DMS114 treated with DMSO at 0.1 percent for 48 hours (cell line): ENCODE measurements at regions not wholly inside any gene's neighbourhood (a gene's known extent, or its start where the extent isn't known, plus 50 kb on each side); places are given as distances from the start of the nearest gene placed in this dataset.

Experiments
- DNase-seq: peaks from one replicate; lab custom pipeline; 2025; ENCODE audit not compliant: unreplicated experiment; lab: John Stamatoyannopoulos, UW

DNA sequence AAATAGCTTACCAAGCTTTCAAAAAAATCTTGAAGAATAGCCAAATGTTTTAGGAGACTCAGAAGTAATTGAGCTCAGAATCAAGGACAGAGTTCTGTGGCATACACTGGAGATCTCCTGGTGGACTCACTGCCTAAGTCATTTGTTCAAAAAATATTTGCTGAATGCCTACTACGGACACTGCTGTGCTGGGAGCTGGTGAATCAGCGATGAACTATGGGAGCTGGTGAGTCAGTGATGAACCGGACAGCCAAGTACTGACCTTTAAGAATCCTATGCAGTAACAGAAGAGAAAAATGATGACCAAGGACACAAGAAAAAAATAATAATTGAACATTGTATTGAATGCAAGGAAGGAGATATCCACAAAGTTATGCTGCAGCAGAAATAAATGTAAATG, 717.9 kb upstream of the CXADR start:
- no peak for DNase-seq

DNA sequence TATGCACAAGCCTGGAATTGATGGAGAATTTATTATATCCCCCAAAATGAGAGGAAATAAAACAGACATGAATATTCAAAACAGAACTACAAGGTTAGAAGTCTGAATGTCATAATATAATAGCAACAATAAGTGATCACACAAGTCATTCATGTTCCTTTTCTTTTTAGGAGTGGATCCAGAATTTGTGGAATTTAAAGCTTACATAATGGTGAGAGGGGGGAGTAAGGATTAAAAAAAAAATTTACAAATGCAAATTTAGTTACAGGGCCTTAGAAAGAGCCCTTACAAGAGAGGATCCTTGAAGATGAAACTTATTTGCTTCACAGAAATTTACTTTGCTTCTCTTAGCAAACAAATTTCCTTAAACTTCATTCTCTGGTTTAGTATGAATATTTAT, 716.1 kb upstream of the CXADR start:
- DNase-seq = no peak

DNA sequence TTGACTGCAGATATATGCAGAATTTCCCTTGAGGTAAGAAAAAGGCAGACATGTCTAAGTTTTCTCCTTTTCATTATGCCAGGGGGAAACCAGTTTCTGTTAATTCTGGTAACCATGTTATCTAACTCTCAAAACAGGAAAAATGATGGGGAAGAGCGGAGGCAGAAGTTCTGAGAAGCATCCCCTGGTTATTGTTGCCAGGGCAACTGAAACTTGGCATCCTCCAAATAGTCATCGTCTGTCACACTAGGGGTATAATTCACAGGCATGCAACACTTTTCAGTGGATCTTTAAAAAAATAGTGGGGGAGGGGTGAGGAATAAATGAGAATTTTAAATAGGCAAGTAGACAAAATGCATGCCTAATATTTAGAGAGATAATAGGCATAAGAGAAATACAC, 715.3 kb upstream of the CXADR start:
- DNase-seq = no peak

DNA sequence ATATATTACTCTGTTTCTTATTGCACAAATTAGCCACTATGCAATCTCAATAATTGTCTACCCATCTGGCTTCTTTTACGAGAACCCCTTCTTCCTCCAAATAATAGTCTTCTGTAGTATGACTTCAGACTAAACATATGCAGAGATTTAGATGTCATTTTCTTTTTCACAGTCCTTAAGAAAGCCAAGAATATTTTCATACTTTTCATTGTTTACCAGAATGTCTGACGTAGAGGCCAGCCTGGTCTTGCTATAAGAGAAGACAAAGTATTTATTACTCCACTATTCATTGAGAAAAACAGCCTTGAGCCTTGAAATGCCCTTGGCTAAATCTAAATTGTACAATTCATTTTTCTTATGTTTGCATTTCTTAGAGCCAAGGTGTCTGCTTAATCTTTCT, 714.9 kb upstream of the CXADR start:
- DNase-seq = no peak

DNA sequence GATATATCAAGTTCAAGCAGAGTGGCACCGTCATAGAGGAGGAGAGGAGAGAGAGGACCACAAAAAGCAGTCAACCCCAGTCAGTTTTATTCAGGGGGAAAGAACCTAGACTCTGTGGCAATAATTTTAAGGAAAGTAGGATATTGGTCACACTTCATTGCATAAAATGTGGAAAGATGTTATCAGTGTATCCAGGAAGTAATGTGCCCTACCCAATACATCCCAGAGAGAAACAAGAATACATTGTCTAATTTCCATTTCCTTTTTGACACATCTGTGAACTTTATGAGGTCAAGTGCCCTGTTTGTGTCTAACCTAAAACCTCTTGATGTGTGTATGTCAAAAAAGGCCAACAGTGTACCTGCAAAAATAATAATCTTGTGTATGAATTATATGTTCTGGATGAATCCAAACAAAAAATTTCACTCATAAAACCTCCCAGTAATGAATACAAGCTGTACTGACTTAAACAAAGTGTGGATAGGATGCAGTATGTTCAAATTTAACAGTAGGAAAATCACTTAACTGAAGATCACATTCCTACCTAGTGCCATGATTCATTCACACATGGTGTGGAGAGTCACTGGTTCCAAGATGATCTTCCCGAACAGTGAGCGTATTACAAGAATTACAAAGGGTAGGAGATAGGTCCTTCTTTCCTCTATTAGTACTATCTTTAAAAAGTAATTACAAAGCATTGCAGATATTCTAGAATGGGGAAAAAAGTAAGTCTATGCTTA, 712.1 kb upstream of the CXADR start:
- DNase-seq = no peak

DNA sequence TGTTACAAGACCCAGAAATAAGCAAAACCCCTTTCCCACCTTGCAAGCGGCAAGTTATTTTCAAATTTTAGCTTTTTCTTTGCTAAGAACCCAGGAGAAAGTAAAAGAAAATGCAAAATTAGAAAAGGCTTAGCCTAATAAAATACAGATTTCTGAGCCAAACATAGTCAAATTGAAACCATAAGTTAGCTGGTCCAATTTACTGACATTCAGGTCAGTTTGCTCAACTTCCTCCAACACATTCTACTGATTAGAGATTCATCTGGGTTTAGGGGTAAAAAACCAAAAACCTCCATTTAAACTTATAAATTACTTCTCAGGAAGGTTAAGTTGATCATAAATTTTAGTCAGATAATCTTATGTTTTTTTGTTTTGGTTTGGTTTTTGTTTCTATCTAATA, 701.8 kb upstream of the CXADR start:
- no peak for DNase-seq

DNA sequence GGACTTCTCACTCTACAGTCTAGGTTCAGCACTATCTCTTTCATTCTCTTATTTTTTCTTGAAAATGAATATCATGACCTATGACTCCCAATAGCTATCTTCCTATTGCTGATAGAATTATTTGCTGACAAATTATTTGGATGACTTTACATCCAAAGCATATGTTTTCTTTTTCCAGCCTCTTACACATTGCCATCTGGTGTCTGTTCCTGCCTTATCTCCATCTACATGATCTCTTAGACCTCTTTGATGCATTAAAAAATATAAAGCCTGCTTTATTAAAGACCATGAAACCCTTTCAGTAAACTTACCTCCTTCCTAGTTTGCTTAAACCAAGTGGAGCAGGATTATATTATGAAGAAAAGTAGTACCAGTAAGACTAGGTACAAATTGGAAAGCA, 700.9 kb upstream of the CXADR start:
- DNase-seq = no peak

DNA sequence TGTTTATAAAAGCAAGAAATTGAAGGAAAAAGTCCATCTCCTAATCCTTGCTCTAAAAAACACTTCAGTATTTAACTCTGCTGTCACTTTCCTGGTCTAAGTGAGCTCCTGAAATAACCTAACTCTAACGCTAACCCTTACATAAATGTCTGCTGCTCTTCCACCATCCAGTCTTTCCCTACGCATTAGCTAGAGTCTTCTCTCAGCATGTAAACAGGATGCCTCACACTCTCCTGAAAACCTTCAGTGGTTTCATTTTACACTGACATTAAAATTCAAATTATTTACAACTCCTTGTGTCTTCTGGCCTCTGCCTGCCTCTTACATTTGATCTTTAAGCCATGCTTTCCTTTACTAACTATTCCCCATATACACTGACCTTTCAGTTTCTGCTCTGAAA, 697.6 kb upstream of the CXADR start:
- DNase-seq = peak; percentile 32

DNA sequence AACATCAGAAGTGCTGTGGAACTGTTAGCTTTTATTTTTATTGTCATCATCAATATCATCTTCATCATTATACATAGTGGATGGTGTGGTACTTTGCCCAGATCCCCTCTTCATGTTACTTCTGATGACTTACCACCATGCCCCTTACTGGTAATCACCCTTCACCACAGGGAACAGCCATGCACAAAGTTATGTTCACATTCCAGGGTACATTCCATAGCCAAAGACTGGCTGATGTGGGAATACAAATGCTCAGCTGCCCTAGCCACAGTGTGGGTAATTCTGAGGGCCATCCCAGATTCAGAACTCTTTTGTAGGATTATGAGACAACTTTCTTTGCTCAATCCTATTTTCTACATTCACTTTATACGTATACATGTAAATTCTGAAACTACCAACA, 691.3 kb upstream of the CXADR start:
- DNase-seq = no peak

DNA sequence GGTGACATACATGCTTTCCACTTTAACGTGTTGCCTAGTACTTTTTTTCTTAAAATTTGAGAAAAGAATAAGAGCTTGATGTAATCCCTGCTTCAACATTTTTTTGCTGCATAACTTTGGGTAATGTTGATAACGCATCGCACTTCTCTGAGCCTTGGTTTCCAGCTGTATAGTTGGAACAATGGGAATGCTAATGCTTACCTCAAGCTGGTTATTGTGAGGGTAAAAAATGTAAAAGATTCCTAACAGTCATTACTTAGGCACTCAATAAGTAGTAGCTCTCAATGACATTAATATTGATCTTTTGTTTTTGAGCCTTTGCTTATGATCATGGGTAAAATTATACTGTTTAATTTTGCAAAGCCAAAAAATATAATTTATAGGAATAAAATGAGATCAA, 683.3 kb upstream of the CXADR start:
- DNase-seq = no peak

DNA sequence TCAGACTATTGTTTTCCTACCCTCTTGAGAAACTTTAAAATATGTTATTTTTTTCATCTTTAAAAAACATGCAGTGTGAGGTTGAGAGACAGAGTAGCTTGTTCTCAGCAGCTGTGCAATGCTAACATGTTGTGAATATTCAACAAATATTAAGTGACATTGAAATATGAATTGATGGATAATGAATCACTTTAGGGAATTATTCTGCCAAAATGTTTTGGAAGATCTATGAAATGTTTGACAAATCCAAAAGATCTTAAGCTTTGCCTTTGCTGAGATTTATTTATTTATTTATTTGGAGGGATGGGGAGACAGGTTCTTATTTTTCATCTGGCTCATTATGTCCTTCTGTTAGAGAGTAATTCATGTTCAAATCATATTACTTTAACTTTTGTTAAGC, 680.1 kb upstream of the CXADR start:
- no peak for DNase-seq

DNA sequence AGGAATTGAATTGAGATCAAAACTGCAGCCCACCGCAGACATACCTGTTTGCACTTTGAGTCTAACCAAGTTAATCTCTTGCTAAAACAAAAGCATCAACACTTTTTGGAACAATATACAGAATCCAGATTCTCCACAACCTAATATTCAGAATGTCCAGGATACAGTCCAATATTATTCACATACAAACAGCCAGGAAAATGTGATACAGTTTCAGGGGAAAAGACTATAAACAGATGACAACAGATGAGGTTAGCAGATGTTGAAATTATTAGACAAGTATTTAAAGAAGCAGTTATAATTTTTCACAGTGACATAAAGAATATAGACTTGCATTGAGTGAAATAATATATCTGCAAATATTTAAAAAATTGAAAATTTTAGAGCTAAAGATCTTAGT, 678.1 kb upstream of the CXADR start:
- DNase-seq = no peak

DNA sequence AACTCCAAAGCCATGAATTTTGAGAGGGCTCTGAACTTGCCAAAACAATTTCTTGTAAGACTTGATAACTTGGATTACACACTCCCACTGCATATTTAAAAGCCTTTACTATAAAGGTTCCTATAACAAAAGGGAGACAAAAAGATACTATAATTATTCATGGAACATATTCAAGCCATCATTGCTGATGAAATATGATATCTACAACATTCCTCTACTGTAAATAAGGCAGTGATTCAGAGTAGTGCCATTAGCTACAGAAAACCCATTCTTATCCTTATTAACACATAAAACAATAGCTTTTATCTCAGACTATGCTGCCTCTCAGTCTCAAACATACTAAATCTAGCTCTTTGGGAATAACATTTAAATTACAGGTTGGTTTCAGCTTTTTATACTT, 675.5 kb upstream of the CXADR start:
- DNase-seq = peak; percentile 35

DNA sequence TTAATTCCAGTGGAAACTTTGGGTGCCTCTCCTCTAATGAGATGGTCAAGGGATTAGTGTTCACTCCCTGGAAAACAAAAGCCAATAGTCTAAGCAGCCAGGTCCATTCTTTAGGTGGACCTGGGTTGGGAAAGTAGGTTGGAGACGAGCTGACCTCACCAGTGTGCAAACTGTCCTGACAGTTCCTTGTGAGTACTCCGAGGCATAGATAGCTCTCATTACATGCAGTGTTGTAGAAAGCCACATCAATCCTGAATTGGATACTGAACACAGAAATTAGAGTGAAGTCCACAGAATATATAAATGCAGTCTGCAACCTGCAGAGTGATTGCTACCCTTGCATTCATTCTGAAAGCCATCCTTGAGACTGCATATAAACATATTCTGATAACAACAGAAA, 675.1 kb upstream of the CXADR start:
- no peak for DNase-seq

DNA sequence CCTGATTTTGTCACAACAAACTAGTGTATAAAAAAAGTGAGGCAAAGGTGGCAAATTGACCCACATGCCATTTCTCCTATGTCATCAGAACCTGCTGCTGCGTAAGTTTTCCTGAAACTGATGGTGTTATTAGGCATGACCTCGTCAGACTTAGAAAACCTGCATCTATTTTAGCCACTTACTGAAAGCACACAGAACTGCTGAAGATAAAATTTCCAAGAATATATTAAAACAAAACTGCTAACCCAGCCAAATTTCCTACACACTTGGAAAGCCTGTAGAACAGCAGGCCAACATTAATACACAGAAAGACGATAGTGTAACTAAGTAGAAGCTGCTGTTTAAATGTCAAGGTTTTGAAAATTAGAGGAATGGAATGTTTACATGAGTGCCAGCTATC, 674.5 kb upstream of the CXADR start:
- no peak for DNase-seq

DNA sequence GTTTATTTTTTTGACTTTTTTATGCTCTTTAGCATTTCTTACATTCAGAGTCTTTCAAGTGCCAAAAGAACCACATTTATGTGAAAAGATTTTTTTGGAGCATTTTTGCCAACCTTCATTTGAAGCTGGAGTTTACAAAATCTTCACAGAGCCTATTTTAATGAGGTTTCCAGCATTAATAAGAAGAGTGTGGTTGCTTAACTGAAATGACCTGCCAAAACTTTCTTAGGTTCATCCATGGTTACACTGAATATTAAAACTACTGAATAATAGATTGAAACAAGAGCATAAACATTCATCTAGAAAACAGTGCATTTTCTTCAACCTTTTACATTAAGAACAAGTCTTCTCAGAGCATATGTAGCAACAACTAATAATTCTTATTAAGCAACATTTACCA, 672.3 kb upstream of the CXADR start:
- no peak for DNase-seq

DNA sequence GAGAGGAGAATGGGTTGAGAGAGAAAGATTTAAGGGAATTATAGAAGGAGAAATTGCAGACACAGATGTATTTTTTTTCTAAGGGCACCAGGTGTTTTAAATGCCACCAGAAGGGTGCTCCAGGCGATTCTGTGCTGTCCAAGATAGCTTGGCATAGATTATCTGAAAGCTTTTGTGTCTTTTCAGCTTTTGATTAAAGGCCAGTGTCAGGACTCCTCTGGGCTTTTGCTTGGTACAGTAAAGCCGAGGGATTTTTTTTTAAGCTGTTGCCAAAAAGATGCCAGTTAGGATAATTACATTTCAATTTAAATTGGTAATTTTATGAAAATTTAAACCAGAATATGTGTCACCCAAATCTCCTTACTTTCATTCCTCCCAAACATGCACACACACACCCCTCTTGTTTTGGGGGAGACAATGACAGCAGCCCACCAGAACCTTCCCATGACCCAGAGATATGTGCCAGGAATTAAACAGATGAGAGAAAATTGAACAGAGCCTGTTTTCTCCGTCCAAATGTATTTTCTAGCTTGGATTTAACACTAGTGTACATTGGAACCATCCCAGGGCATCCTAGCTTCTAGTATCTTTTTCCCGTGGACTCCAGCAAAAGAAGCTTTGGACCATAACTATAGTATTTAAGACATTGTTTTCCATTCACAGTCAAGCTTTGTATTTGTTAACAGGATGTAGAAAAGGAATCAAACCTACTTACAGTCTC, 670.7 kb upstream of the CXADR start:
- no peak for DNase-seq

DNA sequence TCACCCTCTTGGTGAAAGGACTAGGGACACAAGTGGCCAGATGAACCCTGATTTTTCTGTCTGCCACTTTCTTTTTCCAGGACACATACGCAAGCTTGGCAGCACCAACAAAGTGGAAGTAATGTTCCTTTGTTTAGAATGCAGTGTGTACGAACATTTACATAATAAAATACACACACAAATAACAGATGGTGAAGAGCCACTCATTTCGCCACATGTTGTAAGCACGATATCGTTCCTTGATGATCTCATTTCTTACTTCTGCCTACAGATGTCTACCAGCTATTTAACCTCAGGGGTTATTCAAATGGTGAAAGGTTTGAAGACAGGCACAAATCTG, 670.2 kb upstream of the CXADR start:
- DNase-seq = no peak

DNA sequence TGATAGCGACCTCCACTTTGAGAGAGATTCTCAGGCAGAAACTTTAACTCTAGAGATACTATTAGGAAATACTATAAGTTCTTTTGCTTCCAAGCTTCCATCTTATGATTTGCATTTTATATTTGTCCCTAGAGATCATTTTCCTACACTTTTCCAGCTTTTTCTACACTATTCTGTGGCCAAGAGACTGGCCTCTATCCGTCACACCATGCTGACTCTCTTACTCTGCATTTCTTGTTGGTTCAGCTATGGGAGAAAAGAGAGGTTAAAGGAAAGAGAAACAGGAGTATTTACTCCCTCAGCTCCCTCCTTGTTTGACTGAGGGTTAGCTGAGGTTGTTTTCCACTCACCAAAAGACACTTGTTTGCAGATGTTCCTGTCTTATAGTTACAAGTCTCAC, 665.6 kb upstream of the CXADR start:
- no peak for DNase-seq

DNA sequence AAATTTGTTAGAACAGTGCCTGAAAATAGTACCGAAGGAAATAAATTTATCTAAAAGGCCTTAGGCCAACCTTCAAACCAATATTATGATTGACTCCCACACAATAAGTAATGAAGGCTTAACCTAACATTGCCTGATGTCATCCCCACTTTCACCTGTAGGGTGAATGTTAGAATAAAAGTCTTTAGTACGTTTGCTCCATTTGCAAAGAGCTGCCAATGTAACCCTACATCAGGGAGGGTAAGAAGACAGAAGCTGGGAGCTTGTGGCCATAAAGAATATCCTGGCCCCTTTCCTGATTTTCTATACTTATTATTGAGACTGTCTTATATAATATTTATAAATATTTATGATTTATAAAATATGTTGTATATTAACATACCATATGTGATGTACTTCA, 661.8 kb upstream of the CXADR start:
- no peak for DNase-seq

DNA sequence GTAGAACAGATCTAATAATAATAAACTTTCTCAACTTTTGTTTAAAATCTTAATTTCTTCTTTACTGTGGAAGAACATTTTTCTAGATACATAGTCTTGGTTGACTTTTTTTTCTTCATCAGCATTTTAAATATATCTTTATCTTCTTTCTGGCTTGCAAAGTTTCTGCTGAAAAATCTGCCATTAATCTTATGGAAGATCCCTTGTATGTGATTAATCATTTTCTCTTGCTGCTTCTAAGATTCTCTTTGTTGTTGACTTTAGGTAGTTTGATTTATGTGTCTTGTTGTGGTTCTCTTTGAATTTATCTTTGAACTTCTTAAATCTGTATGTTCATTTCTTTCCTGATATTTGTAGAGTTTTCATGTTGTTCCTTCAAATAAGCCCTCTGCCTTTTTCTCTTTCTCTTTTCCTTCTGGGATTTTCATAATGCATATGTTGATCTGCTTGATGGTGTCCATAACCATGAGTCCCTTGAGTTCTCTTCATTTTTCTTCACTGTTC, 657.6 kb upstream of the CXADR start:
- DNase-seq = no peak

DNA sequence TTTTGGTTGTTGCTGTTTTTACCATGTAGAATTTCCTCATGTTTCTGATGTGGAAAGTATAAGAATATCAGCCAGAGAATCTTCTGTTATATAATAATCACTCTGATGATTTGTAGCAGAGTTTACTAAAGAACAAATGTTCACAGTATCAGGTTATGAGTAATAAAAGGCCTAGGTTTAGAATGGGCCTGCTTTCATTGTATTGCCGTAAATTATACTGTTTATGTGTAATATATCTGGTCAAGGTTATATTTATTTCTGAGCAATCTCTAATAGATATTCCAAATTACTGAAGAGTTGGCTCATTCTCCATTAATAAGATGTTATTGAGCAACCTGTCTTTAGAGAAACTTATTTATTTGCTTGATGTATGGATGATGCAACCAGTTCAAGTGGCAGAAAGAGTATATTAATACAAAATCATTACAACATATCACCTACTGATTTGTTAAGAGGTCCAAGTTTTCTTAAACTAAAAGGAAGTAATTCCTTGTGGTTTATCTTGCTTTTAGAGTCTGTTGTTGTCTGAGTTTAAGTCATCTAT, 649.4 kb upstream of the CXADR start:
- no peak for DNase-seq

DNA sequence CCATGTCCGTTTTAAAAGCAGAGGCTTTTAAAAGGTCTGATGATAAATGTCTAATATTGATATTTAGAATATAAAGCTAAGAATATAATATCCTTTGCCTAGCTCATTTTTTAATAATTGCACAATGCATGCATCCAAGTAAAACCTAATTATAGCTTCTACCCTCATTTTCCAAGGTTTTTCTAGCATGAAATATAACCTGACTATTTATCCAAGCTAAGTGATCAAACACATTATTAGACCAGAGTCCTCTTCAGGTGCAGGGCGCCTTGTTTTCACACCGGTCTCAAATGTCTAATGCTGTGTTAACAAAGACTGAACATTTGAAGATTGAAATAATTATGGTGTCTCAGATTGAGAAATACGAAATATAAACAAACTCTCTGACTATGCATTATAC, 648.9 kb upstream of the CXADR start:
- no peak for DNase-seq
